Activated naive CD4-positive, alpha-beta T cell treated with anti-CD3 and anti-CD28 coated beads, Interleukin-2, amount 50 U/mL, for 24 hours (primary cell): ENCODE measurements at regions not wholly inside any gene's neighbourhood (a gene's known extent, or its start where the extent isn't known, plus 50 kb on each side); places are given as distances from the start of the nearest gene placed in this dataset.

Source experiments
- H3K27ac Mint-ChIP-seq: one replicate; pipeline ENCODE4 v1.8.0; 2021; ENCODE audit warnings: mild to moderate bottlenecking, mixed read lengths
- H3K27me3 Mint-ChIP-seq: one replicate; pipeline ENCODE4 v1.8.0; 2021; ENCODE audit warnings: mixed read lengths
- H3K36me3 Mint-ChIP-seq: one replicate; pipeline ENCODE4 v1.8.0; 2021; ENCODE audit warnings: mixed read lengths
- H3K4me1 Mint-ChIP-seq: one replicate; pipeline ENCODE4 v1.8.0; 2021; ENCODE audit warnings: mixed read lengths
- H3K4me3 Mint-ChIP-seq: one replicate; pipeline ENCODE4 v1.8.0; 2021; ENCODE audit warnings: mild to moderate bottlenecking, mixed read lengths
- H3K9me3 Mint-ChIP-seq: one replicate; pipeline ENCODE4 v1.8.0; 2021; ENCODE audit warnings: mixed read lengths

DNA sequence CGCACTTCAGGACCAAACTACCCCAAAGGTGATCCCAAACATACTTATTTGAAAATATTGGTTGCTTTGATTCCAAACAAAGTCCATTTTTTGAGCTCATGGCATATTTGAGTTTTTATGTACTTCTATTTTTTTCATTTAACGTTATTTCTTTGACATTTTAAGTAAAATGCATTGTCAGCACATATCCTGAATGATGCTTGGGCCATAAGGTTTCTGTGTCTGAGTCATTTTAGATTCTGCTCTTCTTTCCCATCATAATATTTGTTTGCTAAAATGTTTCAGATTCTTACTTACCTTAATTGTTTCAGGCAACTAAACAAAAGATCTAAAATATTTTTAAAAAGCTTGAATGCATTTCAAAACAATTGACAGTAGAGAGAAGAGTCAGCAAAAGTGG lies 998.2 kb downstream of the REEP3 start:
- H3K4me1 Mint-ChIP-seq = no peaks in the 10 kb centered on the region
- no peak overlapping the region for H3K27ac Mint-ChIP-seq
- no peaks in the 10 kb centered on the region for H3K9me3 Mint-ChIP-seq
- H3K27me3 Mint-ChIP-seq = no peaks in the 10 kb centered on the region
- no peaks in the 10 kb centered on the region for H3K36me3 Mint-ChIP-seq
- H3K4me3 Mint-ChIP-seq = no peak overlapping the region

DNA sequence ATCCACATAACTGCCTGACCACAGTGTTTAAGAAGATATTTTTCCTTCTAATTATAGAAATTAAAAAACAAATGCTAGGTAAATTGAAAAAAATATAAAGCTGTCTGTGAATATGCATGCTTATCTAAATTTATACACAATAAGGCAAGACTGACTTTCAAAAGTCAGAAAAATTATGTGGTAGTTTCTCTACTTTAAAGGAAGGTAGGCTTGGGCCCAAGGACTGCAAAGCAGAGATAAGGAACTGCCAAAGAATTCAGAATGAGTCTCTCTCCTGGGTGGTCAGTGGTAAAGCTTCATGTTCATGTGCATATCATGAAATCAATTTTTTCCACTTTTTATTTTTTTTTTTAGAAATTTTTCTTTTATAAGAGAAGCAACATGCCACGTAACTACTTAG lies 998.6 kb downstream of the REEP3 start:
- H3K27ac Mint-ChIP-seq = no peak overlapping the region
- H3K4me1 Mint-ChIP-seq = no peaks in the 10 kb centered on the region
- H3K9me3 Mint-ChIP-seq = no peaks in the 10 kb centered on the region
- H3K4me3 Mint-ChIP-seq = no peak overlapping the region
- H3K36me3 Mint-ChIP-seq = no peaks in the 10 kb centered on the region
- no peaks in the 10 kb centered on the region for H3K27me3 Mint-ChIP-seq

DNA sequence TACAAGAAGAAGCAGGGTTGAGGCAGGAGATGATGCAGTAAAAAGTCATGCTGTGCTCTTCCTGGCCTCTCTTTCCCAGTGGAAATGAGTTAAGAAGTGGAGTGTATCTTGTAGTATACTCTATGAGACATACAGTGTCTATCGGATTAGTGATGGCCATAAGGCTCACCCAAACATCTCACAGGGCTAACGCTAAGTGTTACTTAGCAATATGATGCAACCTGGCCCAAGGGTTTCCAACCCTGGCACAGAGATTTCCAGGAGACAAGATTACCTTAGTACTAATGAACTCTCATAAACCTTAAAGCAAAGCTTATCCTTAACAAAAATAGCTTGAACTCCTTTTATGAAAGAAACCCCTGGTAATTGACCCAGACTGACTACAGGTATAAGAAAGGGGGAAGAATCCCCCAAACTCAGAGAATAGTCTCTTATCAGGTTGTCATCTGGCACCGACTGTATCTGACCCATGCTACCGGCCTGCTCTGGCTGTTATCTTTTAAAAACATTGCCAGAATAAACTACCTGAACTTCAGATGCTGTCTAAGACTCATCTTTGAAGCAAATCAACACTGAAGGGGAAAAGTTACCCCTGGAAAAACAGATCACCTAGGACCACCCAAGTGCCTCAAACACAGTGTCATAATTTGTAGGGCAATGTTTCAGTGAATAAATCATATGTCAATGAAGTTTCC lies 1002.0 kb downstream of the REEP3 start:
- Mint-ChIP-seq H3K36me3 (no peaks in the 10 kb centered on the region), H3K27ac (no peak overlapping the region), H3K27me3 (no peaks in the 10 kb centered on the region), H3K4me1 (no peaks in the 10 kb centered on the region), H3K4me3 (no peak overlapping the region), H3K9me3 (no peaks in the 10 kb centered on the region)

DNA sequence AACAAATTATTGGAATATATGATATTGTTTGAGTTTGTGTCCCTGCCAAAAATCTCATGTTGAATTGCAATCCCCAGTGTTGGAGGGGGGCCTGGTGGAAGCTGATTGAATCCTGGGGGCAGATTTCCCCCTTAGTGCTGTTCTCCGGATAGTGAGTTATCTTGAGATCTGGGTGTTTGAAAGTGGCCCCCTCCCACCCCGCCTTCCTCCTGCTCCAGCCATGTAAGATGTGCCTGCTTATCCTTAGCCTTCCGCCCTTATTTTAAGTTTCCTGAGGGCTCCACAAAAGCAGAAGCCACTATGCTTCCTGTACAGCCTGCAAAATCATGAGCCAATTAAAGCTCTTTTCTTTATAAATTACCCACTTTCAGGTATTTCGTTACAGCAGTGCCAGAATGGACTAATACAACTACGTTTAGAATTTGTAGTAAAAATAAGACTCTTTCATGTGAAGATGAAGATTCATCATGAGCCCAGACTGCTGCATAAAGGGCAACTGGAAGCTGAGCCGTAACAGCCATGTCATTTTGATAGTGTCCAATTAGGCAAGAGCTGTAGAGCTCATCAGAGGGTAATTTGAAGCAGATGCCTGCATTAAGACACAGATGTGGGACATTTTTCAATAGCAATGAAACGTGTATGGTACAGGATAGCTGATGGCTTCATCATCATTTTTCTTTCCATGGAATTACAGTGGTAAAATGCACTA lies 1007.2 kb downstream of the REEP3 start:
- Mint-ChIP-seq H3K4me3 (no peak overlapping the region), H3K27me3 (no peaks in the 10 kb centered on the region), H3K4me1 (no peaks in the 10 kb centered on the region), H3K27ac (no peak overlapping the region), H3K36me3 (no peaks in the 10 kb centered on the region), H3K9me3 (no peaks in the 10 kb centered on the region)

DNA sequence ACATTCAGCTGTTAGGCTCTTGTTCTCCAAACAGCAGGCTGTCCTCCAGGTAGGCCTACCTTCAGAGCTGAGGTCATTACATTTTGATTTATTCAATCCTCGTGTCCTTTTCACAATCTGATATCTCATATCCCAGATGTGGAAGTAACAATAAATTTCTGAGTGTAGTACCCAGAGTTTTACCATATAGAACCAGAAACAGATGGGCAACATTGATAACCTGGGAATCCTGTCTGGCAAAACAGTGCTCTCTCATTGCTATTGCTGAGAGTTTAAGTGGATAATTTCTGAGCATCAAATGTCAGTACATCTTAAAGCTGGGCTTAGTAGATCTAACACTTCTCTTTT lies 1007.8 kb downstream of the REEP3 start:
- Mint-ChIP-seq H3K4me1 (no peaks in the 10 kb centered on the region), H3K9me3 (no peaks in the 10 kb centered on the region), H3K27ac (no peak overlapping the region), H3K27me3 (no peaks in the 10 kb centered on the region), H3K36me3 (no peaks in the 10 kb centered on the region), H3K4me3 (no peak overlapping the region)

DNA sequence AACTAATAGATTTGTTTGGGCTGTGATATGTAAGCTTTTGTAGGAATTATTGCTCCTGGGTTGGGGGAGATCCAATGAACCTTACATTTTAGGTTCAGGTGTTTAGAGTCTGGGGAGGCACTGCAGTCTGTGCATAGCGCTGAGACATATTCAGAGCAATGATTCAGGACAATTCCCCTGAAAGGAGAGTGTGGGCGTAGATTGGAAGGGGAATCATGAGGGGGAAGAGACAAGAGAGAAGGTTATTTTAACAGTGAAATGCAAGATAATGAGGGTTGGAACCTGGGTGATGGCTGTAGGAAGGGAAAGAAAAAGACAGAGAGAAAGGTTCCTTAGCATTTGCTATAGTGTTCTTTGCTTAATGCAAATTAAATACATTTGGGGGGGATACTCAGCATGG lies 1013.4 kb downstream of the REEP3 start:
- no peaks in the 10 kb centered on the region for H3K9me3 Mint-ChIP-seq
- no peak overlapping the region for H3K27ac Mint-ChIP-seq
- H3K4me1 Mint-ChIP-seq = no peaks in the 10 kb centered on the region
- H3K36me3 Mint-ChIP-seq = no peaks in the 10 kb centered on the region
- H3K4me3 Mint-ChIP-seq = no peak overlapping the region
- H3K27me3 Mint-ChIP-seq = no peaks in the 10 kb centered on the region

DNA sequence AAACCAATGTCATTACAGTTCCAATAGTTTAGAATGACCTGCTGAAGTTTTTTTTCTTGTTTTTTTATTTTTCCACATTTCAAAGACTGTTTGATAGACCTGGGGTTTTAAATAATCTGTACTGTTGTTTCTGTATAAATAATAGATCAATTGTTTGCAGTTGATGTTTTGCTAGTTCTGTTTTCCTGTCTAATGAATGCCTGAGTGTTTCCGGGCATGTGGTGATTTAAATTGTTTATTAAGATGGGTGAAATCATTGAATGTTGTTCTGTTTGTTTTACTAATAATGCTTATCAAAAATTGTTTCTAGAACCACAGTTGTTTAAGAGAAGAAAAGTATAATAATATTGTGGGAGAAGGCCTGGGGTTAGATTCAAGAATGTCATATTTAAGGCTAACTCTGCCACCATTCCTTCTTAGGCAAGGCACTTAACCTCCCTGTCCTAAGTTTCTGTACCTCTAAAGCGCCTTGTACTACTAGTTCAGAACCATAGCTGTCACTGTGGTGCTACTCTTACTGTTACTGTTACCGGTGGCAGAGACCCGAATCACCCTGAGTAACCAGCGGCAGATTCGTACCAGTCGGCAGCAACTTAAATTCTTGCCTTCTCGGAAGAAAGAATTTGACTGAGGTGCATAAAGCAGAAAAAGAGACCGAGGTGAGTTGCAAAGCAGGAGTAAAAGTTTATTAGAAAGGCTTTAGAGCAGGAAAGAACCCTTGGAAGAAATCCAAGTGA lies 1014.1 kb downstream of the REEP3 start:
- Mint-ChIP-seq H3K4me3 (no peak overlapping the region), H3K4me1 (no peaks in the 10 kb centered on the region), H3K36me3 (no peaks in the 10 kb centered on the region), H3K27ac (no peak overlapping the region), H3K9me3 (no peaks in the 10 kb centered on the region), H3K27me3 (no peaks in the 10 kb centered on the region)

DNA sequence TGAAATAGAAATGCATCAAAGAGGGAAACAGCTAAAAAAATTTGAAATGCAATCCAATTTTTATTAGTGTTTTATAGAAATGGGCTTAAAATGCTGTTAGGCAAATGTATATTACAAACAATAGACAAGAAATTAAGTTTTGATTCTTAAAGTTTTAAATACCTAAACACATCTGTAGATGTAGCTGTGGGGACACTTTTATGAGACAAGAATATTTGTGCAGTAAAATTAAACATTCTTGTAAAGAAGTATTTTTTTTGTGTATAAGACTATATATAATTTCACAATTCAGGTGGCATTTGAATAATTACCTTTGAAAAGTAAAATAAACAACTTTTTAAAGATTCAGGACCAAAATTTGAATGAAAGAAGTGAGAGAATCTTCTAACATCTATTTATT lies 1015.9 kb downstream of the REEP3 start:
- no peaks in the 10 kb centered on the region for H3K36me3 Mint-ChIP-seq
- no peak overlapping the region for H3K4me3 Mint-ChIP-seq
- no peaks in the 10 kb centered on the region for H3K27me3 Mint-ChIP-seq
- no peaks in the 10 kb centered on the region for H3K9me3 Mint-ChIP-seq
- H3K4me1 Mint-ChIP-seq = no peaks in the 10 kb centered on the region
- no peak overlapping the region for H3K27ac Mint-ChIP-seq

DNA sequence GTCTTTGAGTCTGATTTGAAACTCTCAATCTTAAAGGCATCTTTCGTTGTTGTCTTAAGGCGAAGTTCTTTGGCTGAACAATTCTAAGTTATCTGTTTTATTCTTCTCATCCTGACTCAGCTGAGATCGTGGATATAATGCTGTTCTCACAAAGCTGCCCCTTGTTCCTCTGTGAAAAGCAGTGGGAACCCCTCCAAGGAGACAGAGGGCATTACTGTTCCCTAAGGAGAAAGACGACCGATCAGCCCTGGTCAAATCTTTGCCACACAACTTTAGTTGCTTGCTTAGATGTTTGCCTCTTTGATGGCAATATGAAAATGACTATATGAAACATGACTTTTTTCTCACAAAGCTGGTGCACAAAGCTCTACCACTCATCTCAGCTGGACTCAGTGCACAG lies 1016.7 kb downstream of the REEP3 start:
- no peak overlapping the region for H3K4me3 Mint-ChIP-seq
- no peaks in the 10 kb centered on the region for H3K9me3 Mint-ChIP-seq
- no peaks in the 10 kb centered on the region for H3K36me3 Mint-ChIP-seq
- H3K4me1 Mint-ChIP-seq = no peaks in the 10 kb centered on the region
- no peaks in the 10 kb centered on the region for H3K27me3 Mint-ChIP-seq
- H3K27ac Mint-ChIP-seq = no peak overlapping the region

DNA sequence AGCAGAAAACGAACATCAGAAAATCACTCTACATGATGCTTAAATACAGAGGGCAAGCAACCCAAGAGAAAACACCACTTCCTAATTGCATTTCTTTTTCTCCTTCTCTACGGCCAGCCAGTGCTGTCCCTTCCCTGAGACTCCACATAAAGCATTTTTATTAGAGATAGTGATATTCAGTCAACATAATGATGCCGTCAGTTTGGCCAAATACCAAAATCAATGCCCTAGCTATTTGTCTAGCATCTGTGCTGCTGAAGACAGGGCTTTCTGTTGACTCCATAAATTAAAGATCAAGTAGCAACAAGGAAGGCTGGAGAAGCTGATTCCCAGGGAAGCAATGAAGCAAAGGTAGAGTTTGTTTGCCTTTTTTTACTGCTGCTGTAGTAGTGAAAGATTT lies 1024.9 kb downstream of the REEP3 start:
- no peak overlapping the region for H3K4me3 Mint-ChIP-seq
- no peaks in the 10 kb centered on the region for H3K36me3 Mint-ChIP-seq
- no peaks in the 10 kb centered on the region for H3K27me3 Mint-ChIP-seq
- H3K9me3 Mint-ChIP-seq = peaks cover 5% of the 10 kb centered on the region
- H3K4me1 Mint-ChIP-seq = no peaks in the 10 kb centered on the region
- H3K27ac Mint-ChIP-seq = no peak overlapping the region

DNA sequence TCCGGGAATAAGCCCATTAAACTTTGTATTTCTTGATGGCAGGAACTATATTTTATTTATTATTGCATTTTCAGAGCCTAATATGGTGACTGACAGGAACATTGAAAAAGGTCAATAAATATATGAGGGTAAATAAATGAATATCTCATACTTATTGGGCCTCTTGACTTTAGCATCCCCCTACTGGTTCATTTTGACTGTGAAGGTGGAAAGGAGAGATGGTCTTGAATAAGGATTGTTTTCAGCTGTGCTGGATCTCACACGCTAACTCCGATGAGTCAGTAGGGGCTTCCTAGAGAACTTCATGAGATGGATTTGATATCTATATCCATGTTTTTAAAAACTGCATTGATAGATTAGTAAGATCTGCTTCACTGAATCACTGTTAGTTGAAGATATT lies 1026.0 kb downstream of the REEP3 start:
- H3K36me3 Mint-ChIP-seq = no peaks in the 10 kb centered on the region
- no peaks in the 10 kb centered on the region for H3K27me3 Mint-ChIP-seq
- H3K4me1 Mint-ChIP-seq = no peaks in the 10 kb centered on the region
- H3K4me3 Mint-ChIP-seq = no peak overlapping the region
- peaks cover 15% of the 10 kb centered on the region for H3K9me3 Mint-ChIP-seq
- no peak overlapping the region for H3K27ac Mint-ChIP-seq

DNA sequence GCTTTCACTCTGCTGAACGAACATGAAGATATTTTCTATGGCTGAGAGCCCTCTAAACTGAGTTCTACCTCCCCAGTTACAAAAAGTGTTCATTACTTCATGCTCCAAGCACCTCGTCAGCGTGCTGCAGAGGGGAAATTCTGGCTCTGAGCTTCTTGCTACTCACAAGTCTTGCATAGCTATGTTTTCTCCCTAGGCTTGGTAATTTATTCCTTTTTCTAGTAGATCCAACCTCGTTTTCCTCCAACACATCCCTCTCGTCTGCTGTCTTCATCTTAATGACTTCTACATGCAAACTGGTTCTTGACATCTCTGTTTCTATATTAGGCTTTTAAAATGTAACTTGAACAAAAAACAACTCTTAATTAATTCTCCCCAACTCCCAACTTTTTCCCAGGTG lies 1034.5 kb downstream of the REEP3 start:
- Mint-ChIP-seq H3K27me3 (no peaks in the 10 kb centered on the region), H3K4me3 (no peak overlapping the region)

DNA sequence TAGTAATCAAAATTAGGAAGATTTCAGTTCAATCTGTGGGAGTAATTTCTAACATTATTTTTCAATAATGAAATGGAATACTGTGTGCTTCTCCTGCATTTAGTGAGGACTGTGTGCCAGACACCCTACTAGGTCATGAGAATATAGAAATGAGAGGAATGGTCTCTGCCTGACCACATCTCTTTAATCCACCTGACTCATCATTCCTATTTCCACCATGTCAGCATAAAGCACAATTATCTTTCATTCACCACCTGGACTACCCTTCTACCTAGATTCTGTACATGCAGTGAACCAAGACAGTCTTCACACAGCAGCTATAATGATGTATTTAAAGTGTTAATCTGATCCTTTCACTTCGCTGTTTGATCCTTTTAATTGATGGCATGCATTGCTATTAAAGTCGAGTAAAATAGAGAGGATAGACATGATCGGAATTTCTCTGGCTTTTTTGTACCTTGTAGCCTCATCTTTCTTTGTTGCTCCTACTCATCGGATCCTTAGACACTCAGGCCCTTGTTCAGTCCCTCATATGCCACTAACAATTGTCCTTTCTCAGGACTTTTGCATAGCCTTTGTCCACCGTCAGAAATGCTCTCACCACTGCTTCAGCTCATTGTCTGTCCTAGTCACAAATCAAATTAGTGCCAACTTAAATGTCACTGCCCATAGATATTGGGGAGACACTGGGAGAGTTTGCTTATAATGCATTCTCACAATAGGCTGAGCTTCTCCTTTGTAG lies 1037.1 kb downstream of the REEP3 start:
- Mint-ChIP-seq H3K27ac (no peak overlapping the region), H3K9me3 (no peaks in the 10 kb centered on the region), H3K4me3 (no peak overlapping the region), H3K4me1 (no peaks in the 10 kb centered on the region), H3K36me3 (no peaks in the 10 kb centered on the region), H3K27me3 (no peaks in the 10 kb centered on the region)

More for the DNA sequence above, 1034.5 kb downstream of the REEP3 start:
- H3K36me3 Mint-ChIP-seq = no peaks in the 10 kb centered on the region
- H3K4me1 Mint-ChIP-seq = no peaks in the 10 kb centered on the region
- H3K9me3 Mint-ChIP-seq = peaks cover 15% of the 10 kb centered on the region
- no peak overlapping the region for H3K27ac Mint-ChIP-seq

DNA sequence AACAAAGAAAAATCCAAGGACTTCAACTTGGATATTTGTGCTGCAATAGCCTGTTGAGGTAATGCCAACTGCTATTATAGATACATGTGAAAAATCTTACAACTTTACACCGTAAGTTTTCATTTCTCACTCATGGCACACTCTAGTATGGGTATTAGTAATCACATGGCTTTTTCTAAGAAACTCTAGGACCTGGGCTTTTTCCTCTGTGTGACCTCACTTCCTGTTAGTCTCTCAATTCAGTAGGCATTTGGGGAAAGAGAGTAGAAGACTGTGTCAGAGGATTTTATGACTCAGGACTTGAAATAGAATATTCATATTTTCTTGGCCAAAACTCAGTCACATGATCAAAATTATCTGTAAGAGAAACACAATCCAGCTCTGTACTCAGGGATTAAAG lies 1049.9 kb downstream of the REEP3 start:
- Mint-ChIP-seq H3K27me3 (no peaks in the 10 kb centered on the region), H3K27ac (no peak overlapping the region), H3K4me1 (no peaks in the 10 kb centered on the region), H3K36me3 (no peaks in the 10 kb centered on the region), H3K4me3 (no peak overlapping the region), H3K9me3 (peaks cover 7% of the 10 kb centered on the region)

DNA sequence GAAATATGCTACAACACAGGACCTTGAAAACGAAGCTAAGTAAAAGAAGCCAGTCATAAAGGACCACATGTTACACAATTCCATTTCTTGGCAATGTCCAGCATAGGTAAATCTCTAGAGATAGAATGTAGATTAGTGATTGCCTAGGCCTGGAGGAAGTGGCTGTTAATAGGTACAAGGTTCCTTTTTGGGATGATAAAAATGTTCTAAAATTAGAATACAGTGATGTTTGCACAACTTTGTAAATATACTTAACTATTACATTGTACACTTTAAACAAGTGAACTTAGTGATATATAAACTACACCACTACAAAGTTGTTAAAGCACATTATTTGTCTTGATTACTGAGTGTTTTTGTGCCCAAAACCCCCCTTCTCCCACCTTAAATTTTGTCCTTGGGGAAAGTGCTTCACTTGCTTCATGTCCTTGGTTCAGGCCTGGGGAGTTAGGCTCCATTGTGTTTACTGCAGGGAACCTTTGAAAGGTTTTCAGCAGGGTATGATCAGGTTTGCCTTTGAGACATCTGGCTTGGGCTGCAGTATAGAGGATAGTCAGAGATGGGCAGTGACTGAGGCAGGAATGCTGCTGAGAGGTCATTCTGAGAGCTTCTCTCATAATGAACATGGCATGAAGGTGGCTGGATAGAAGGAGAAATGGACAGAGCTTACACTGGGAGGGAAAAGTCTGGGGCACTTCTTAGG lies 1052.6 kb downstream of the REEP3 start:
- Mint-ChIP-seq H3K9me3 (no peaks in the 10 kb centered on the region), H3K4me3 (no peak overlapping the region), H3K27me3 (no peaks in the 10 kb centered on the region), H3K4me1 (no peaks in the 10 kb centered on the region), H3K36me3 (no peaks in the 10 kb centered on the region), H3K27ac (no peak overlapping the region)
